Adipocyte (in vitro differentiated cells): ENCODE measurements at regions not wholly inside any gene's neighbourhood (a gene's known extent, or its start where the extent isn't known, plus 50 kb on each side); places are given as distances from the start of the nearest gene placed in this dataset.
A peak's percentile ranks its signal among the peaks of the same experiment; 100 is the strongest.

Experiments
- DNase-seq: peaks from one replicate; pipeline ENCODE4 v3.0.0-alpha.2; 2015; ENCODE audit warnings: low read depth
- H3K27me3 ChIP-seq: replicated peaks from 2 replicates; pipeline ENCODE4 v1.7.0; 2013; ENCODE audit warnings: mild to moderate bottlenecking, low read length, moderate library complexity; ENCODE audit not compliant: control insufficient read depth, insufficient read depth
- H3K36me3 ChIP-seq: 2 replicates; pipeline ENCODE4 v1.7.0; 2013; ENCODE audit warnings: low read length, mild to moderate bottlenecking, moderate library complexity; ENCODE audit not compliant: control insufficient read depth, insufficient read depth, severe bottlenecking
- H3K4me1 ChIP-seq: 2 replicates; pipeline ENCODE4 v1.7.0; 2013; ENCODE audit warnings: mild to moderate bottlenecking, low read length, moderate library complexity; ENCODE audit not compliant: control insufficient read depth, insufficient read depth
- H3K4me3 ChIP-seq: 2 replicates; pipeline ENCODE4 v1.7.0; 2013; ENCODE audit warnings: mild to moderate bottlenecking, low read length, moderate library complexity
- H3K9ac ChIP-seq: 2 replicates; pipeline ENCODE4 v1.7.0; 2013; ENCODE audit warnings: mild to moderate bottlenecking, low read length, moderate library complexity
- H3K9me3 ChIP-seq: 2 replicates; pipeline ENCODE4 v1.7.0; 2013; ENCODE audit warnings: mild to moderate bottlenecking, low read length, moderate library complexity; ENCODE audit not compliant: control insufficient read depth

- H3K4me1 ChIP-seq: no peaks in the 10 kb centered on the region
- no peak overlapping the region for H3K9ac ChIP-seq
- peaks cover 3% of the 10 kb centered on the region for H3K27me3 ChIP-seq
- H3K4me3 ChIP-seq: no peak overlapping the region
- no peak for DNase-seq
- H3K9me3 ChIP-seq: peaks cover 15% of the 10 kb centered on the region
- H3K36me3 ChIP-seq: no peaks in the 10 kb centered on the region
Observed at GRCh38 chr6:145286916-145287315, 448.4 kb downstream of the EPM2A start.

- Histone ChIP-seq H3K4me3 (no peak overlapping the region), H3K4me1 (no peaks in the 10 kb centered on the region), H3K36me3 (no peaks in the 10 kb centered on the region), H3K9me3 (peaks cover 15% of the 10 kb centered on the region), H3K9ac (no peak overlapping the region), H3K27me3 (peaks cover 3% of the 10 kb centered on the region)
- DNase-seq: no peak
Observed at GRCh38 chr6:145289573-145289972, 445.7 kb downstream of the EPM2A start.

- no peak for DNase-seq
- Histone ChIP-seq H3K27me3 (peaks cover 3% of the 10 kb centered on the region), H3K9ac (no peak overlapping the region), H3K4me3 (no peak overlapping the region), H3K4me1 (no peaks in the 10 kb centered on the region), H3K9me3 (peaks cover 15% of the 10 kb centered on the region), H3K36me3 (no peaks in the 10 kb centered on the region)
Observed at GRCh38 chr6:145290122-145290521, 445.2 kb downstream of the EPM2A start.

- Histone ChIP-seq H3K4me1 (no peaks in the 10 kb centered on the region), H3K9me3 (peaks cover 15% of the 10 kb centered on the region), H3K27me3 (no peaks in the 10 kb centered on the region), H3K36me3 (no peaks in the 10 kb centered on the region), H3K9ac (no peak overlapping the region), H3K4me3 (no peak overlapping the region)
- no peak for DNase-seq
Observed at GRCh38 chr6:145292066-145292465, 443.3 kb downstream of the EPM2A start.

GRCh38 chr6:145294942-145295341, 440.4 kb downstream of the EPM2A start:
- no peaks in the 10 kb centered on the region for H3K36me3 ChIP-seq
- H3K4me1 ChIP-seq: no peaks in the 10 kb centered on the region
- no peaks in the 10 kb centered on the region for H3K27me3 ChIP-seq
- H3K4me3 ChIP-seq: no peak overlapping the region
- no peak for DNase-seq
- no peak overlapping the region for H3K9ac ChIP-seq
- H3K9me3 ChIP-seq: peaks cover 4% of the 10 kb centered on the region

GRCh38 chr6:145295746-145296145, 439.6 kb downstream of the EPM2A start:
- DNase-seq: no peak

GRCh38 chr6:145305670-145306069, 429.6 kb downstream of the EPM2A start:
- DNase-seq: no peak
- H3K36me3 ChIP-seq: no peaks in the 10 kb centered on the region
- no peak overlapping the region for H3K9ac ChIP-seq
- H3K9me3 ChIP-seq: no peaks in the 10 kb centered on the region
- no peak overlapping the region for H3K4me3 ChIP-seq
- H3K27me3 ChIP-seq: no peaks in the 10 kb centered on the region
- H3K4me1 ChIP-seq: peaks cover 9% of the 10 kb centered on the region

More at GRCh38 chr6:145295746-145296145, 439.6 kb downstream of the EPM2A start:
- Histone ChIP-seq H3K36me3 (no peaks in the 10 kb centered on the region), H3K27me3 (no peaks in the 10 kb centered on the region), H3K4me3 (no peak overlapping the region), H3K9me3 (no peaks in the 10 kb centered on the region), H3K9ac (no peak overlapping the region), H3K4me1 (no peaks in the 10 kb centered on the region)

GRCh38 chr6:145306489-145306888, 428.8 kb downstream of the EPM2A start:
- H3K27me3 ChIP-seq: no peaks in the 10 kb centered on the region
- H3K36me3 ChIP-seq: no peaks in the 10 kb centered on the region
- DNase-seq: no peak
- no peaks in the 10 kb centered on the region for H3K9me3 ChIP-seq
- no peak overlapping the region for H3K4me3 ChIP-seq
- H3K4me1 ChIP-seq: peaks cover 12% of the 10 kb centered on the region
- no peak overlapping the region for H3K9ac ChIP-seq

GRCh38 chr6:145309842-145310535, 425.3 kb downstream of the EPM2A start:
- no peaks in the 10 kb centered on the region for H3K27me3 ChIP-seq
- no peaks in the 10 kb centered on the region for H3K36me3 ChIP-seq

GRCh38 chr6:145312481-145312880, 422.8 kb downstream of the EPM2A start:
- Histone ChIP-seq H3K4me3 (no peak overlapping the region), H3K9ac (no peak overlapping the region), H3K4me1 (peaks cover 12% of the 10 kb centered on the region), H3K9me3 (no peaks in the 10 kb centered on the region), H3K36me3 (no peaks in the 10 kb centered on the region), H3K27me3 (no peaks in the 10 kb centered on the region)
- DNase-seq: no peak

More at GRCh38 chr6:145309842-145310535, 425.3 kb downstream of the EPM2A start:
- peak; percentile 64 for DNase-seq
- H3K9ac ChIP-seq: peak overlapping the region; percentile 52
- peak overlapping the region; percentile 37 for H3K4me3 ChIP-seq
- no peaks in the 10 kb centered on the region for H3K9me3 ChIP-seq
- peaks cover 12% of the 10 kb centered on the region for H3K4me1 ChIP-seq

- peaks cover 12% of the 10 kb centered on the region for H3K4me1 ChIP-seq
- H3K9ac ChIP-seq: no peak overlapping the region
- no peaks in the 10 kb centered on the region for H3K36me3 ChIP-seq
- no peaks in the 10 kb centered on the region for H3K27me3 ChIP-seq
- peaks cover 2% of the 10 kb centered on the region for H3K9me3 ChIP-seq
- no peak overlapping the region for H3K4me3 ChIP-seq
- DNase-seq: no peak
Observed at GRCh38 chr6:145313041-145313855, 422.1 kb downstream of the EPM2A start.
